ENCODE measurements at regions not wholly inside any gene's neighbourhood (a gene's known extent, or its start where the extent isn't known, plus 50 kb on each side); places are given as distances from the start of the nearest gene placed in this dataset.
A peak's percentile ranks its signal among the peaks of the same experiment; 100 is the strongest.

- Histone ChIP-seq H3K27ac (peak overlapping the region; percentile 87), H3K36me3 (no peaks in the 10 kb centered on the region), H3K9me3 (replicated peaks) (no peaks in the 10 kb centered on the region), H3K27me3 (no peaks in the 10 kb centered on the region), H3K4me3 (no peak overlapping the region), H3K4me1 (peaks cover 37% of the 10 kb centered on the region)
- peak; percentile 9 to 12 for DNase-seq
Observed at GRCh38 chr10:89115876-89116627, 91.1 kb downstream of the CH25H start.

DNA sequence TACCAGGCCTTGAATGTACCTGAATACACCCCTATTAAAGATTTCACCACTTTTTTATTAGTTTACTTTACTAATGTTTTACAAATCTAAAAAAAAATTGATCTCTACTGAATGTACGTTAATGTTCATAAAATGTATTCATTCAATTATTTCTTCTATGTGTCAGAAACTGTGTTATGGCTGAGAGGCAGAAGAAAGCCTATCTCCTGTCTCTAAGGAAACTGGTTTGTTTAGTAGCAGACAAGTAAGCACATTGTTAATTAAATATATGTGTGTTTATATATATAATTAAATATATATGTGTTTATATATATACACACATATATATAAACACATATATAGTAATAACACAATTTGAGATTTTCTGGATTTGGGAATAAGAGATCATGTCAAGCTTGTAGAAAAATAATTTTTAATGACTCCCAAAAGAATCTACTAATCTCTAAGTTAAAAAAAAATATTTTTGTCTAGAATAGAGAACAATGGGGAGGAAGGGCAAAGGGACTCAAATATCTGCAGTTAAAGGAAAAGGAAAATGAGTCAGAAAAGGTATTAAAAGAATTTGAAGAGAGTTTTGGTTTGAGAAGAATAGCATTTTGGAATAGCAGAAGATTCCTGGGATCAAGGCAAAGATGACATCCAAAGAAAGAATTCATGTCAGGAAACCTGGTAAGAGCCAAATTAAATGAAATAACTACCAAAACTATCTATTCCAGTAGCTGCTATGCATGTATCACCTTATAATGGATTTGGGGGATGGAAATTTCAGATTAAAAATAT is 92.1 kb downstream of the CH25H start:
- peaks cover 35% of the 10 kb centered on the region for H3K4me1 ChIP-seq
- H3K9me3 ChIP-seq (replicated peaks), result no peaks in the 10 kb centered on the region
- H3K27me3 ChIP-seq, result no peaks in the 10 kb centered on the region
- no peak overlapping the region for H3K4me3 ChIP-seq
- no peak for DNase-seq
- no peak overlapping the region for H3K27ac ChIP-seq
- H3K36me3 ChIP-seq, result no peaks in the 10 kb centered on the region

- Histone ChIP-seq H3K27me3 (no peaks in the 10 kb centered on the region), H3K36me3 (no peaks in the 10 kb centered on the region), H3K4me3 (no peak overlapping the region), H3K4me1 (no peaks in the 10 kb centered on the region), H3K27ac (no peak overlapping the region), H3K9me3 (replicated peaks) (no peaks in the 10 kb centered on the region)
- DNase-seq, result no peak
Observed at GRCh38 chr10:89102735-89103134, 104.4 kb downstream of the CH25H start.

GRCh38 chr10:89101943-89102342 is 105.2 kb downstream of the CH25H start:
- Histone ChIP-seq H3K27ac (no peak overlapping the region), H3K36me3 (no peaks in the 10 kb centered on the region), H3K27me3 (no peaks in the 10 kb centered on the region), H3K4me1 (no peaks in the 10 kb centered on the region), H3K4me3 (no peak overlapping the region), H3K9me3 (replicated peaks) (no peaks in the 10 kb centered on the region)
- no peak for DNase-seq

DNA sequence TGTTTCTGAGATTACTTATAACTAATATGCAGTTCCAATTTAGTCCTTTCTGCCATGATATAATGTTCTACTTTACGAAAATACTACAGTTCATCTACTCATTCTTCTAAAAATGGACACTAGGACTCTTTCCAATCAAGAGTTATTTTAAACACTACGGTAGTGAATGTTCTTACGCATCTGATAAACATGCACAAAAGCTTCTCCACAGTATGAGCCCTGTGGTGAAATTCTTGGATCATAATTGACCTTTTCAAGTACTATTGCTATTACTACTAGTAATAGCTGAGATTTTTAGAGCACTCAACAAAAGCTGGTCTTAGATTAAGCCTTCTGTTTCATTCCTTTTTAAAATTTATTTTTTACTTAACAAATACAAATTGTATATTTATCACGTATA is 106.4 kb downstream of the CH25H start:
- Histone ChIP-seq H3K4me3 (no peak overlapping the region), H3K27ac (no peak overlapping the region), H3K9me3 (replicated peaks) (no peaks in the 10 kb centered on the region), H3K4me1 (no peaks in the 10 kb centered on the region), H3K27me3 (no peaks in the 10 kb centered on the region), H3K36me3 (no peaks in the 10 kb centered on the region)
- no peak for DNase-seq

DNA sequence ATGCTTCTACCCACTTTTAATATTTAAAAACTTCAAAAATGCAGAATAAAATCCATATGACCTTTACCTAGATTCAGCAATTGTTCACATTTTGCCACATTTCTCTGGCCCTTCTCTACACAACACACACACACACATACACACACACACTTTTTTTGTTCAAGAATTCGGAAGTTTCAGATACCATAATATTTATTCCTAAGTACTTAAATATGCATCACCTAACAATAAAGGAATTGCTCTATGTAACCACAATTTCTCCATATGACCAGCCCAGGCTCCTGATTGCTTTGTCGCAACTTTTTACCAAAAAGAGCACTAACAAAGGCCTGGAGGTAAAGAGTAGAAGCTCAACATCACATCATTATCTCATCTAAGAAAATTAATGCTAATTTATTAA is 106.6 kb downstream of the FAS start:
- no peaks in the 10 kb centered on the region for H3K9me3 ChIP-seq (replicated peaks)
- no peak overlapping the region for H3K27ac ChIP-seq
- no peaks in the 10 kb centered on the region for H3K4me1 ChIP-seq
- H3K4me3 ChIP-seq, result no peak overlapping the region
- DNase-seq, result no peak
- H3K36me3 ChIP-seq, result no peaks in the 10 kb centered on the region
- H3K27me3 ChIP-seq, result no peaks in the 10 kb centered on the region

- DNase-seq, result no peak
- H3K4me3 ChIP-seq, result no peak overlapping the region
- H3K27ac ChIP-seq, result no peak overlapping the region
- no peaks in the 10 kb centered on the region for H3K9me3 ChIP-seq (replicated peaks)
- no peaks in the 10 kb centered on the region for H3K4me1 ChIP-seq
- no peaks in the 10 kb centered on the region for H3K36me3 ChIP-seq
- H3K27me3 ChIP-seq, result no peaks in the 10 kb centered on the region
Observed at GRCh38 chr10:89095701-89096391, 105.2 kb downstream of the FAS start.

DNA sequence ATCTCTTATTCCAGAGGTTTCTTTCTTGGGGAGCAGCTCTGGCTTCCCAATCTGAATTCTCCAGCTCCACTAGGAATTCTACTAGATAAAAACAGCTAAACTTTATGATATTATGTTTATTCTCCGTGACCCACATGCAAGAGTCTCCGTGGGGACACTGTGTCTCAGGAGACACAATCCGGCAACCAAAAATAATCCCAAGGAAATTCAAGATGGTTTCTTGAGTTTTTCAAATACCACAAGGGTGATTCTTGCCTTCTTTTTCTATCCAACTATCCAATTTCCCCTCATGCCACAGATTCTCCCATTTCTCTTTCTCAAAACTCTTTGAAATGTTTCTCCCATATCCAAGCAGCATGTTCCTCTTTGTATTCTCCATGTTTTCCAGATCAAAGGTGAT is 103.1 kb downstream of the FAS start:
- no peaks in the 10 kb centered on the region for H3K4me1 ChIP-seq
- no peaks in the 10 kb centered on the region for H3K9me3 ChIP-seq (replicated peaks)
- no peaks in the 10 kb centered on the region for H3K27me3 ChIP-seq
- DNase-seq, result no peak
- H3K36me3 ChIP-seq, result no peaks in the 10 kb centered on the region
- no peak overlapping the region for H3K27ac ChIP-seq
- no peak overlapping the region for H3K4me3 ChIP-seq

DNA sequence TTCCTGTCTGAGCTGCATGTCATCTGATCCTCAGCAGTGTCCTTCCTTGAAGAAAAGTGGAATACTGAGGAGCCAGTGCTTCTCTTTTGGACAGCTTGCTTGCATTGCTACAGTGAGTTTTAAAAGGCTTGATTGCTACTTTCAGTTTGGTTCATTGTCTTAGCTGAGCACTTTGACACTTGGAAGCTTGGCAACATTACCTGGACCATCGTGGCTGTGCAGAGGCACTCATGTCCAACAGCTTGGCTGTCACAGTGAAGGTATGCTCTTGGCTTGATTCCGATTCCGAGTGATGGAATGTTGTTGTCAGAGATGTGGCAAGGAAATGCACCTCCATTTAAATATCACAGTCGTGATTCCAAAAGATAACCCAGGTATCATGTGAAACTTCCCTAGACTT is 102.4 kb downstream of the FAS start:
- Histone ChIP-seq H3K27me3 (no peaks in the 10 kb centered on the region), H3K9me3 (replicated peaks) (no peaks in the 10 kb centered on the region), H3K36me3 (no peaks in the 10 kb centered on the region), H3K4me1 (no peaks in the 10 kb centered on the region), H3K27ac (no peak overlapping the region), H3K4me3 (no peak overlapping the region)
- no peak for DNase-seq

DNA sequence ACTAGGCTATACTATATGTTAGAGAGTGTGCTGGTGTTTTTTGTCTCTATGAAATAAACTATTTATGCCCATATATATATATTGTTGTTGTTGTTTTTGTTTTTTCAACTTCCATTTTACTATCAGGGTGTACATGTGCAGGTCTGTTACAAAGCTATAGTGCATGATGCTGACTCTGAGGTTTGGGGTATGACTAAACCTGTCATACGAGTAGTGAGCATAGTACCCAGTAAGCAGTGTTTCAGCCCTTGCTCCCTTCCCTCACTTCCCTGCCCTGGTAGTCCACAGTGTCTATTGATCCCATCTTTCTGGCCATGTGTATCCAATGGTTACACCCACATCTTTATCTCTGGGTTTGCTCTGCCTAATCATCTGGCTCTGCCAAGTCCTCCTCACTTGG is 101.8 kb downstream of the FAS start:
- no peak for DNase-seq
- peaks cover 2% of the 10 kb centered on the region; the same call in 1 of the 2 replicates for H3K4me1 ChIP-seq
- H3K36me3 ChIP-seq, result no peaks in the 10 kb centered on the region
- no peaks in the 10 kb centered on the region for H3K27me3 ChIP-seq
- H3K4me3 ChIP-seq, result no peak overlapping the region
- no peak overlapping the region for H3K27ac ChIP-seq
- H3K9me3 ChIP-seq (replicated peaks), result no peaks in the 10 kb centered on the region

- Histone ChIP-seq H3K4me3 (no peak overlapping the region), H3K36me3 (no peaks in the 10 kb centered on the region), H3K27me3 (no peaks in the 10 kb centered on the region), H3K4me1 (peaks cover 6% of the 10 kb centered on the region), H3K27ac (no peak overlapping the region), H3K9me3 (replicated peaks) (no peaks in the 10 kb centered on the region)
- DNase-seq, result no peak
Observed at GRCh38 chr10:89091496-89091895, 100.9 kb downstream of the FAS start.

- no peaks in the 10 kb centered on the region for H3K36me3 ChIP-seq
- no peaks in the 10 kb centered on the region for H3K27me3 ChIP-seq
- H3K27ac ChIP-seq, result no peak overlapping the region
- peaks cover 9% of the 10 kb centered on the region for H3K4me1 ChIP-seq
- H3K9me3 ChIP-seq (replicated peaks), result no peaks in the 10 kb centered on the region
- H3K4me3 ChIP-seq, result no peak overlapping the region
- DNase-seq, result no peak
Observed at GRCh38 chr10:89090756-89091445, 100.3 kb downstream of the FAS start.

DNA sequence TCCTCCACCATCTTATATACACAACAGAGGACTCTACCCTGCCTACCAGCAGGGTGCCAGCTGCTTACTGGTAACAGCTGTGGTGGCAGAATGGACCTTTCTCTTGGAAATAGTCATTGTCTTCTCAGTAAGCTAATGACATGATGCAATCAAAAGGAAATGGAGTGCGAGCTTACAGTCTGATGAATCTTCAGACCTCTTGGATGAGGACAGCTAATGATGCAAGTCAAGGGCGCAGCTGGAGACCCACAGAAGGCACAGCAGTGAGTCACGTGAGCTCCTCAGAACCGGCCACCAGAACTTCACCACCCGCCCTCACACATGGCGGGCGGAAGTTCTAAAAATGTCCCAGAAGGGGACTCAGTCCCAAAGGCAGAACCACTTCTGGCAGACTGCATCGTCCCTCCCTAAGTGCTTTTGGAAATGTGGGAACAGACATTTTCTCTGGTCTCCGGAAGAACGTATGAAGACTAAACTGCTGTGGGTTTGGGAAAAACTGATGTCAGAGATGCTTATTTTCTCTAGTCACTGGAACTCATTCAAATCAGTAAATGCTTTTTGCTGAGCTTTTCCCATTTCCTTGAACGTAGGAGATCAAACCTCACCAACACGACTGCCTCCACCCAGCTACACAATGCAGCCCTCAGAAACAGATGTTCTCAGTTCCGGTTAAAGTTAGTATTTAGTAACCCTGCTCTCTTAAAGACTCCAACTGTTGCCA is 96.4 kb downstream of the FAS start:
- peak; percentile 63 to 73 for DNase-seq
- H3K9me3 ChIP-seq (replicated peaks), result no peaks in the 10 kb centered on the region
- no peaks in the 10 kb centered on the region for H3K36me3 ChIP-seq
- peak overlapping the region; percentile 52 for H3K4me3 ChIP-seq
- no peaks in the 10 kb centered on the region for H3K27me3 ChIP-seq
- peak overlapping the region; percentile 92 for H3K27ac ChIP-seq
- peaks cover 9% of the 10 kb centered on the region for H3K4me1 ChIP-seq

- Histone ChIP-seq H3K4me1 (peaks cover 9% of the 10 kb centered on the region), H3K27me3 (no peaks in the 10 kb centered on the region), H3K4me3 (no peak overlapping the region), H3K36me3 (no peaks in the 10 kb centered on the region), H3K9me3 (replicated peaks) (no peaks in the 10 kb centered on the region), H3K27ac (no peak overlapping the region)
- DNase-seq, result no peak
Observed at GRCh38 chr10:89085153-89085552, 94.6 kb downstream of the FAS start.
